ENCODE measurements at regions not wholly inside any gene's neighbourhood (a gene's known extent, or its start where the extent isn't known, plus 50 kb on each side); places are given as distances from the start of the nearest gene placed in this dataset.

- intact Hi-C loops (cut with DNase I; ENCODE audit: low total_unique reads), result no loop called here
- no peaks in the 10 kb centered on the region for H3K27me3 ChIP-seq
These were observed 120.0 kb downstream of the ZNF280B start for GRCh38 chr22:22388494-22388893.

DNA sequence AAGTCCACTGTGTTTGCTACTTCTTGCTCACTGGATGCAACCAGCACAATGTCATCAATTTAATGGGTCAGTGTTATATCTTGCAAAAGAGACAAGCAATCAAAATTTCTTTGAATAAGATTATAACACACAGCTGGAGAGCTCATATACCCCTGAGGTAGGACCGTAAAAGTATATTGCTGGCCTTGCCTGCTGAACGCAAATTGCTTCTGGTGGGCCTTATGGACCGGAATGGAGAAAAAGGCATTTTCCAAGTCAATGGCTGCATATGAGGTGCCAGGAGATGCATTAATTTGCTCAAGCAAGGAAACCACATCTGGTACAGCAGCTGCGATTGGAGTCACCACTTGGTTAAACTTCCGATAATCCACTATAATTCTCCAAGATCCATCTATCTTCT is 119.1 kb downstream of the ZNF280B start:
- no peak overlapping the region for H3K27ac ChIP-seq
- no peak overlapping the region for H3K4me3 ChIP-seq
- H3K36me3 ChIP-seq, result no peaks in the 10 kb centered on the region
- H3K4me1 ChIP-seq, result no peaks in the 10 kb centered on the region
- no peaks in the 10 kb centered on the region for H3K27me3 ChIP-seq
- no peak for TF ChIP-seq POLR2A (IDR thresholded peaks at IDR 0.05)
- TF ChIP-seq, protein P1, sequence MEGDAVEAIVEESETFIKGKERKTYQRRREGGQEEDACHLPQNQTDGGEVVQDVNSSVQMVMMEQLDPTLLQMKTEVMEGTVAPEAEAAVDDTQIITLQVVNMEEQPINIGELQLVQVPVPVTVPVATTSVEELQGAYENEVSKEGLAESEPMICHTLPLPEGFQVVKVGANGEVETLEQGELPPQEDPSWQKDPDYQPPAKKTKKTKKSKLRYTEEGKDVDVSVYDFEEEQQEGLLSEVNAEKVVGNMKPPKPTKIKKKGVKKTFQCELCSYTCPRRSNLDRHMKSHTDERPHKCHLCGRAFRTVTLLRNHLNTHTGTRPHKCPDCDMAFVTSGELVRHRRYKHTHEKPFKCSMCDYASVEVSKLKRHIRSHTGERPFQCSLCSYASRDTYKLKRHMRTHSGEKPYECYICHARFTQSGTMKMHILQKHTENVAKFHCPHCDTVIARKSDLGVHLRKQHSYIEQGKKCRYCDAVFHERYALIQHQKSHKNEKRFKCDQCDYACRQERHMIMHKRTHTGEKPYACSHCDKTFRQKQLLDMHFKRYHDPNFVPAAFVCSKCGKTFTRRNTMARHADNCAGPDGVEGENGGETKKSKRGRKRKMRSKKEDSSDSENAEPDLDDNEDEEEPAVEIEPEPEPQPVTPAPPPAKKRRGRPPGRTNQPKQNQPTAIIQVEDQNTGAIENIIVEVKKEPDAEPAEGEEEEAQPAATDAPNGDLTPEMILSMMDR (IDR thresholded peaks at IDR 0.05), result no peak
- H3K9me3 ChIP-seq, result no peaks in the 10 kb centered on the region
- intact Hi-C loops (cut with DNase I; ENCODE audit: low total_unique reads), result no loop called here
- DNase-seq, result no peak

More at GRCh38 chr22:22388494-22388893, 120.0 kb downstream of the ZNF280B start:
- Histone ChIP-seq H3K9me3 (no peaks in the 10 kb centered on the region), H3K4me3 (no peak overlapping the region), H3K36me3 (no peaks in the 10 kb centered on the region), H3K4me1 (no peaks in the 10 kb centered on the region), H3K27ac (no peak overlapping the region)
- no peak for DNase-seq
- no peak for TF ChIP-seq POLR2A (IDR thresholded peaks at IDR 0.05)
- TF ChIP-seq, protein P1 (IDR thresholded peaks at IDR 0.05), result no peak

DNA sequence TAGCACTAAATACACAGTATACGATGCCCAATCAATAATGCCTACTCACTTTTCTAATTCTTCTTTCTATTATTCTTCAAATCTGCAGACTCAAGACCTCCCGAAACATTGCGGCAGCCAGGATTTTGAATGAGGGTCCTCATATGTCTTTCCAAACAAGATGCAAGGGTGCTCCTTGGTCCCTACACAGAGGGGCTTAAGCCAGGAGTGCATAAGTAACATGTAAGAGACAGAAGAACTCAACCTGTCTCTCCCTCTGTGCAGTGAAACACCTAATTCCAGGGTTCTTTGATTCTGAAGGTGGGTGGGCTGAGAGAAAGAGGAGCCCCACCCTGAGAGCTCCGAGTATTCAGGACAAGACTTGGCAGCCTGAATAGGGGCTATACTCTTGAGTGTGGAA is 117.6 kb downstream of the ZNF280B start:
- DNase-seq, result no peak
- TF ChIP-seq POLR2A (IDR thresholded peaks at IDR 0.05), result no peak
- TF ChIP-seq, protein P1 (IDR thresholded peaks at IDR 0.05), result no peak
- intact Hi-C loops (cut with DNase I; ENCODE audit: low total_unique reads), result no loop called here
- no peaks in the 10 kb centered on the region for H3K27me3 ChIP-seq
- H3K9me3 ChIP-seq, result no peaks in the 10 kb centered on the region
- H3K36me3 ChIP-seq, result no peaks in the 10 kb centered on the region
- no peak overlapping the region for H3K4me3 ChIP-seq
- H3K27ac ChIP-seq, result no peak overlapping the region
- no peaks in the 10 kb centered on the region for H3K4me1 ChIP-seq

DNA sequence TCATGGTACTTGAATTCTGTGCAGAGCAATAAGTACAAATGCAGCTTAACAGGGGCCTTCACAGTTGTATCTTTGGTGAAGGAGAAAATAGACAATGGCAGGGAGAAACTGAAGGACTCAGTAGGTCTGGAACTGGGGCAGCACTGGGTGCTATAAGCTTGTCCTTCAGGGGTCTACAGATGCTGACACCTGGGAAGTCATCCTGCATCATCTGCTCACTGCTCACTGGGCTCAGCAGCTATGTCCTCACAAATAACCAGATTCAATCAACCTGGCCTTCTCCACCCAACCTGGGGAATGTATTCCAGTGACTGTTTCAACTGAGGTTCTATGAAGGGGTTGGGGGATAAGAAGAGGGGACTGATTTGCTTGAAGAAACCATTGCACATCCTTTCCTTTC is 117.0 kb downstream of the ZNF280B start:
- no peak overlapping the region for H3K27ac ChIP-seq
- H3K4me3 ChIP-seq, result no peak overlapping the region
- H3K4me1 ChIP-seq, result no peaks in the 10 kb centered on the region
- H3K9me3 ChIP-seq, result no peaks in the 10 kb centered on the region
- TF ChIP-seq, protein P1 (IDR thresholded peaks at IDR 0.05), result no peak
- no peak for TF ChIP-seq POLR2A (IDR thresholded peaks at IDR 0.05)
- H3K27me3 ChIP-seq, result no peaks in the 10 kb centered on the region
- intact Hi-C loops (cut with DNase I; ENCODE audit: low total_unique reads), result no loop called here
- no peaks in the 10 kb centered on the region for H3K36me3 ChIP-seq
- no peak for DNase-seq

GRCh38 chr22:22392131-22392530 is 116.4 kb downstream of the ZNF280B start:
- Histone ChIP-seq H3K36me3 (no peaks in the 10 kb centered on the region), H3K27ac (no peak overlapping the region), H3K9me3 (no peaks in the 10 kb centered on the region), H3K27me3 (no peaks in the 10 kb centered on the region), H3K4me1 (no peaks in the 10 kb centered on the region), H3K4me3 (no peak overlapping the region)
- TF ChIP-seq, protein P1 (IDR thresholded peaks at IDR 0.05), result no peak
- TF ChIP-seq POLR2A (IDR thresholded peaks at IDR 0.05), result no peak
- DNase-seq, result no peak
- intact Hi-C loops (cut with DNase I; ENCODE audit: low total_unique reads), result no loop called here

Measured in uterus (tissue), 3 donors.